ENCODE measurements at regions not wholly inside any gene's neighbourhood (a gene's known extent, or its start where the extent isn't known, plus 50 kb on each side); places are given as distances from the start of the nearest gene placed in this dataset.

- TF ChIP-seq, protein P1, sequence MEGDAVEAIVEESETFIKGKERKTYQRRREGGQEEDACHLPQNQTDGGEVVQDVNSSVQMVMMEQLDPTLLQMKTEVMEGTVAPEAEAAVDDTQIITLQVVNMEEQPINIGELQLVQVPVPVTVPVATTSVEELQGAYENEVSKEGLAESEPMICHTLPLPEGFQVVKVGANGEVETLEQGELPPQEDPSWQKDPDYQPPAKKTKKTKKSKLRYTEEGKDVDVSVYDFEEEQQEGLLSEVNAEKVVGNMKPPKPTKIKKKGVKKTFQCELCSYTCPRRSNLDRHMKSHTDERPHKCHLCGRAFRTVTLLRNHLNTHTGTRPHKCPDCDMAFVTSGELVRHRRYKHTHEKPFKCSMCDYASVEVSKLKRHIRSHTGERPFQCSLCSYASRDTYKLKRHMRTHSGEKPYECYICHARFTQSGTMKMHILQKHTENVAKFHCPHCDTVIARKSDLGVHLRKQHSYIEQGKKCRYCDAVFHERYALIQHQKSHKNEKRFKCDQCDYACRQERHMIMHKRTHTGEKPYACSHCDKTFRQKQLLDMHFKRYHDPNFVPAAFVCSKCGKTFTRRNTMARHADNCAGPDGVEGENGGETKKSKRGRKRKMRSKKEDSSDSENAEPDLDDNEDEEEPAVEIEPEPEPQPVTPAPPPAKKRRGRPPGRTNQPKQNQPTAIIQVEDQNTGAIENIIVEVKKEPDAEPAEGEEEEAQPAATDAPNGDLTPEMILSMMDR (IDR thresholded peaks at IDR 0.05; ENCODE audit: low read depth, low read length) = no peak
- no peak for TF ChIP-seq POLR2A (IDR thresholded peaks at IDR 0.05; ENCODE audit: extremely low read depth, insufficient read length)
Observed at GRCh38 chr3:18838758-18839157, 309.6 kb upstream of the KCNH8 start.

Data from NB4 (cell line).